SK-N-SH (cell line): ENCODE measurements at regions not wholly inside any gene's neighbourhood (a gene's known extent, or its start where the extent isn't known, plus 50 kb on each side); places are given as distances from the start of the nearest gene placed in this dataset.
A peak's percentile ranks its signal among the peaks of the same experiment; 100 is the strongest.

ENCODE experiments used
- CTCF ChIA-PET: fragments of 300-600, 350-600 bp; formaldehyde crosslinking; extraction: SDS; loops from one replicate; lab custom pipeline; 2021; lab: Yijun Ruan, JAX
- POLR2A ChIA-PET: fragments of 350-600 bp; sonication (Branson Sonifier 250); formaldehyde crosslinking; extraction: SDS; loops from one replicate; lab custom pipeline; 2020; ENCODE audit warnings: antibody characterized with exemption, inconsistent platforms; lab: Yijun Ruan, JAX
- DNase-seq: peaks from one replicate; pipeline ENCODE4 v3.0.0; 2012
- H2AFZ ChIP-seq: fragments of 200-600 bp; sonication (generic); 2 replicates; pipeline ENCODE4 v1.8.1; 2016; ENCODE audit warnings: antibody characterized with exemption, mild to moderate bottlenecking, low read depth
- H3F3A ChIP-seq: fragments of 200-600 bp; sonication (generic); replicated peaks from 2 replicates; pipeline ENCODE3; 2016; ENCODE audit warnings: antibody characterized with exemption, mild to moderate bottlenecking; ENCODE audit not compliant: insufficient read depth
- H3K27ac ChIP-seq, 2 experiments: fragments of 200-500 bp in 1 of 2; fragments of 200-600 bp in 1 of 2; sonication (Bioruptor generic) in 1 of 2; sonication (generic), shearing (Covaris generic) in 1 of 2; 2 replicates each; pipeline versions ENCODE4 v1.5.1 to v1.6.1; 2014 to 2016; ENCODE audit warnings: low read depth in 2 of 2, inconsistent platforms in 1 of 2, low read length in 1 of 2, mild to moderate bottlenecking in 1 of 2, mixed read lengths in 1 of 2
- H3K27me3 ChIP-seq: fragments of 200-600 bp; sonication (generic), shearing (Covaris generic); 2 replicates; pipeline ENCODE4 v1.6.1; 2016; ENCODE audit warnings: mixed run types; ENCODE audit not compliant: insufficient read depth
- H3K36me3 ChIP-seq, 2 experiments: fragments of 200-500 bp in 1 of 2; fragments of 200-600 bp in 1 of 2; sonication (Bioruptor generic) in 1 of 2; sonication (generic) in 1 of 2; replicated peaks in 1 of 2; 2 replicates each; pipeline versions ENCODE3 to v1.5.1; 2014 to 2016; ENCODE audit warnings: low read length in 1 of 2, mild to moderate bottlenecking in 1 of 2; ENCODE audit not compliant: insufficient read depth in 2 of 2, control insufficient read depth in 1 of 2
- H3K4me1 ChIP-seq, 2 experiments: fragments of 200-500 bp in 1 of 2; fragments of 200-600 bp in 1 of 2; sonication (Bioruptor generic) in 1 of 2; sonication (generic), shearing (Covaris generic) in 1 of 2; 2 replicates each; pipeline versions ENCODE4 v1.5.1 to v1.6.1; 2014 to 2016; ENCODE audit warnings: low read depth in 1 of 2, low read length in 1 of 2, mixed run types in 1 of 2; ENCODE audit not compliant: insufficient read depth in 2 of 2, control insufficient read depth in 1 of 2
- H3K4me2 ChIP-seq: fragments of 200-600 bp; sonication (generic), shearing (Covaris generic); 2 replicates; pipeline ENCODE4 v1.6.1; 2017; ENCODE audit warnings: mixed run types
- H3K4me3 ChIP-seq, 2 experiments: fragments of 200-500 bp in 1 of 2; fragments of 200-600 bp in 1 of 2; sonication (Bioruptor generic) in 1 of 2; sonication (generic), shearing (Covaris generic) in 1 of 2; 2 replicates each; pipeline versions ENCODE4 v1.5.1 to v1.8.1; 2014 to 2016; ENCODE audit warnings: low read depth in 2 of 2, inconsistent platforms in 1 of 2, low read length in 1 of 2, mild to moderate bottlenecking in 1 of 2, mixed read lengths in 1 of 2, moderate library complexity in 1 of 2
- H3K79me2 ChIP-seq: fragments of 200-600 bp; sonication (generic); 2 replicates; pipeline ENCODE4 v1.8.1; 2017; ENCODE audit warnings: mild to moderate bottlenecking; ENCODE audit not compliant: insufficient read depth
- H3K9ac ChIP-seq: fragments of 200-600 bp; sonication (generic); 2 replicates; pipeline ENCODE4 v1.6.1; 2017; ENCODE audit warnings: mixed run types
- H3K9me2 ChIP-seq: fragments of 200-600 bp; sonication (generic); 2 replicates; pipeline ENCODE4 v1.6.1; 2017; ENCODE audit warnings: mixed run types
- H3K9me3 ChIP-seq: fragments of 200-600 bp; sonication (generic); 2 replicates; pipeline ENCODE4 v1.6.1; 2017; ENCODE audit warnings: mixed run types, mild to moderate bottlenecking, moderate library complexity
- H4K20me1 ChIP-seq: fragments of 200-600 bp; sonication (generic); 2 replicates; pipeline ENCODE4 v1.6.1; 2017; ENCODE audit warnings: mild to moderate bottlenecking, mixed run types; ENCODE audit not compliant: insufficient read depth
- CTCF ChIP-seq: fragments of 200-600 bp; sonication (generic); IDR thresholded peaks from 2 replicates; pipeline ENCODE4 v1.6.1; 2017; ENCODE audit warnings: antibody characterized with exemption, mild to moderate bottlenecking, moderate library complexity
- EZH2phosphoT487 ChIP-seq: fragments of 200-600 bp; sonication (generic); IDR thresholded peaks from 2 replicates; pipeline ENCODE4 v1.6.1; 2017; ENCODE audit warnings: low read depth, mixed run types, mild to moderate bottlenecking, antibody characterized with exemption, moderate library complexity, borderline replicate concordance
- GABPA ChIP-seq: IDR thresholded peaks from 2 replicates; pipeline ENCODE4 v1.4.0; 2012; ENCODE audit warnings: low read depth, mild to moderate bottlenecking
- IRF3 ChIP-seq: fragments of 150-350 bp; IDR thresholded peaks from 2 replicates; pipeline ENCODE4 v1.6.1; 2016; ENCODE audit warnings: mild to moderate bottlenecking, low read depth, low read length
- MXI1 ChIP-seq: IDR thresholded peaks from 2 replicates; pipeline ENCODE4 v1.6.1; 2012; ENCODE audit warnings: mild to moderate bottlenecking, low read depth, low read length, improper control_type of control experiment
- NFIC ChIP-seq: IDR thresholded peaks from 2 replicates; pipeline ENCODE4 v1.4.0; 2012; ENCODE audit warnings: borderline replicate concordance
- NRF1 ChIP-seq: IDR thresholded peaks from 2 replicates; pipeline ENCODE4 v1.6.1; 2012; ENCODE audit warnings: low read depth, mild to moderate bottlenecking, low read length
- PBX3 ChIP-seq: IDR thresholded peaks from 2 replicates; pipeline ENCODE4; 2012
- RAD21 ChIP-seq: IDR thresholded peaks from 2 replicates; pipeline ENCODE4 v1.6.1; 2012; ENCODE audit warnings: mild to moderate bottlenecking, low read length
- USF2 ChIP-seq: fragments of 150-350 bp; IDR thresholded peaks from 2 replicates; pipeline ENCODE4 v1.6.1; 2017; ENCODE audit warnings: antibody characterized with exemption, low read length, low read depth, borderline replicate concordance
- YY1 ChIP-seq: IDR thresholded peaks from 2 replicates; pipeline ENCODE4 v1.4.0; 2012; ENCODE audit warnings: low read depth, mild to moderate bottlenecking
- ZBTB33 ChIP-seq: IDR thresholded peaks from 2 replicates; pipeline ENCODE4 v1.4.0; 2012; ENCODE audit warnings: low read depth, borderline replicate concordance
- WGBS: methylation state at CpG from one replicate; pipeline ENCODE4 v1.1.6; 2017; ENCODE audit warnings: low lambda C conversion rate; 5-methylcytosine and 5-hydroxymethylcytosine counted together

GRCh38 chr2:204051476-204051875 is 114.9 kb downstream of the ICOS start:
- 62% methylated on average over 4 of the region's 4 CpGs for WGBS
- POLR2A ChIA-PET: no interaction called here

GRCh38 chr2:204051984-204052556 is 115.5 kb downstream of the ICOS start:
- POLR2A ChIA-PET: no interaction called here
- CTCF ChIA-PET: interaction anchor here (2.2 kb wide), 1 partner anchor 20 kb away, joined by 11 read pairs; no protein-coding TSS in a partner anchor
- Histone ChIP-seq H4K20me1 (no peaks in the 10 kb centered on the region), H3K4me3 (no peak overlapping the region), H3F3A (no peaks in the 10 kb centered on the region), H3K9me2 (no peaks in the 10 kb centered on the region), H3K4me2 (no peak overlapping the region), H3K9ac (no peak overlapping the region), H3K27me3 (peaks cover 6% of the 10 kb centered on the region; the same call in 1 of the 2 replicates), H3K27ac (no peak overlapping the region), H3K36me3 (no peaks in the 10 kb centered on the region), H2AFZ (no peak overlapping the region), H3K9me3 (no peaks in the 10 kb centered on the region), H3K4me1 (peaks cover 0 to 3% of the 10 kb centered on the region in 2 experiments; a peak in 1 of 4 replicates), H3K79me2 (no peaks in the 10 kb centered on the region)
- WGBS: 14% methylated on average over 3 of the region's 3 CpGs
- no peak for DNase-seq
- TF ChIP-seq USF2 (no peak), PBX3 (no peak), ZBTB33 (no peak), NRF1 (no peak), MXI1 (no peak), YY1 (no peak), RAD21 (no peak), EZH2phosphoT487 (no peak), GABPA (no peak), IRF3 (no peak)

More at GRCh38 chr2:204051476-204051875, 114.9 kb downstream of the ICOS start:
- H3K4me3 ChIP-seq: no peak overlapping the region
- H2AFZ ChIP-seq: no peak overlapping the region
- peaks cover 6% of the 10 kb centered on the region; the same call in 1 of the 2 replicates for H3K27me3 ChIP-seq
- H3K9ac ChIP-seq: no peak overlapping the region
- H4K20me1 ChIP-seq: no peaks in the 10 kb centered on the region
- no peaks in the 10 kb centered on the region for H3K79me2 ChIP-seq
- no peaks in the 10 kb centered on the region for H3K9me3 ChIP-seq
- no peaks in the 10 kb centered on the region for H3F3A ChIP-seq
- no peak overlapping the region for H3K4me2 ChIP-seq
- DNase-seq: no peak
- TF ChIP-seq NFIC (no peak), CTCF (peak; percentile 35; the same call in 1 of the 2 replicates)
- CTCF ChIA-PET: interaction anchor here (0.8 to 2.2 kb wide), 2 partner anchors 10 to 21 kb away, joined by 3 to 11 read pairs; no protein-coding TSS in a partner anchor
- no peaks in the 10 kb centered on the region for H3K36me3 ChIP-seq
- H3K9me2 ChIP-seq: no peaks in the 10 kb centered on the region
- no peak overlapping the region for H3K27ac ChIP-seq
- peaks cover 0 to 3% of the 10 kb centered on the region in 2 experiments; a peak in 1 of 4 replicates for H3K4me1 ChIP-seq
